H9 (cell line): ENCODE measurements at regions not wholly inside any gene's neighbourhood (a gene's known extent, or its start where the extent isn't known, plus 50 kb on each side); places are given as distances from the start of the nearest gene placed in this dataset.

Source experiments
- DNase-seq: peaks from one replicate; pipeline ENCODE4 v3.0.0-alpha.2; 2017
- H2AFZ ChIP-seq: one replicate; pipeline ENCODE4 v1.6.1; 2013; ENCODE audit warnings: mild to moderate bottlenecking, low read length, control low read depth, moderate library complexity
- H2AK5ac ChIP-seq: 2 replicates; pipeline ENCODE4 v1.6.1; 2013; ENCODE audit warnings: low read length, control low read depth, mixed read lengths; ENCODE audit not compliant: insufficient read length
- H2BK120ac ChIP-seq: one replicate; pipeline ENCODE4 v1.6.1; 2013; ENCODE audit warnings: low read depth, mild to moderate bottlenecking, low read length, control low read depth, inconsistent platforms; ENCODE audit not compliant: poor library complexity, severe bottlenecking
- H2BK12ac ChIP-seq: 2 replicates; pipeline ENCODE4 v1.6.1; 2013; ENCODE audit warnings: low read length, control low read depth, mixed read lengths, low read depth; ENCODE audit not compliant: insufficient read length
- H2BK15ac ChIP-seq: 2 replicates; pipeline ENCODE4 v1.6.1; 2013; ENCODE audit warnings: low read depth, low read length, control low read depth
- H2BK20ac ChIP-seq: one replicate; pipeline ENCODE4 v1.6.1; 2013; ENCODE audit warnings: low read depth, mild to moderate bottlenecking, low read length, control low read depth, inconsistent platforms; ENCODE audit not compliant: poor library complexity, severe bottlenecking
- H2BK5ac ChIP-seq: 2 replicates; pipeline ENCODE4 v1.6.1; 2013; ENCODE audit warnings: low read length, control low read depth, mixed read lengths; ENCODE audit not compliant: insufficient read length
- H3K14ac ChIP-seq: 2 replicates; pipeline ENCODE4 v1.6.1; 2013; ENCODE audit warnings: low read length, control low read depth; ENCODE audit not compliant: insufficient read depth
- H3K18ac ChIP-seq: 2 replicates; pipeline ENCODE4 v1.6.1; 2013; ENCODE audit warnings: low read depth, mild to moderate bottlenecking, mixed read lengths, low read length, control low read depth; ENCODE audit not compliant: insufficient read length
- H3K23ac ChIP-seq: 2 replicates; pipeline ENCODE4 v1.6.1; 2013; ENCODE audit warnings: low read length, control low read depth, mixed read lengths, low read depth; ENCODE audit not compliant: insufficient read length
- H3K23me2 ChIP-seq: 2 replicates; pipeline ENCODE4 v1.6.1; 2013; ENCODE audit warnings: low read depth, mild to moderate bottlenecking, mixed read lengths, low read length, control low read depth; ENCODE audit not compliant: insufficient read length, poor library complexity, severe bottlenecking
- H3K27ac ChIP-seq: 2 replicates; pipeline ENCODE4 v1.5.1; 2013; ENCODE audit warnings: low read length, control low read depth, mixed read lengths, low read depth; ENCODE audit not compliant: insufficient read length
- H3K27me3 ChIP-seq: 2 replicates; pipeline ENCODE4 v1.6.1; 2013; ENCODE audit warnings: low read length, control low read depth, inconsistent platforms; ENCODE audit not compliant: insufficient read depth
- H3K4ac ChIP-seq: 2 replicates; pipeline ENCODE4 v1.6.1; 2013; ENCODE audit warnings: low read depth, mild to moderate bottlenecking, control low read depth, inconsistent platforms, low read length, moderate library complexity
- H3K4me1 ChIP-seq: 2 replicates; pipeline ENCODE4 v1.6.1; 2013; ENCODE audit warnings: low read length, control low read depth, inconsistent platforms; ENCODE audit not compliant: insufficient read depth
- H3K4me2 ChIP-seq: 2 replicates; pipeline ENCODE4 v1.6.1; 2013; ENCODE audit warnings: low read length, control low read depth, mixed read lengths; ENCODE audit not compliant: insufficient read length, insufficient read depth
- H3K56ac ChIP-seq: 2 replicates; pipeline ENCODE4 v1.6.1; 2013; ENCODE audit warnings: low read depth, mild to moderate bottlenecking, mixed read lengths, low read length, control low read depth; ENCODE audit not compliant: insufficient read length
- H3K79me1 ChIP-seq: 2 replicates; pipeline ENCODE4 v1.6.1; 2013; ENCODE audit warnings: low read depth, mild to moderate bottlenecking, moderate library complexity, low read length, control low read depth, inconsistent platforms; ENCODE audit not compliant: insufficient read depth, poor library complexity, severe bottlenecking
- H3K79me2 ChIP-seq: 2 replicates; pipeline ENCODE4 v1.6.1; 2013; ENCODE audit warnings: low read length, control low read depth, inconsistent platforms; ENCODE audit not compliant: insufficient read depth
- H3K9ac ChIP-seq: 2 replicates; pipeline ENCODE4 v1.6.1; 2013; ENCODE audit warnings: low read length, control low read depth, mixed read lengths; ENCODE audit not compliant: insufficient read length; ENCODE audit errors: extremely low read depth
- H3K9me3 ChIP-seq: one replicate; pipeline ENCODE4 v1.6.1; 2013; ENCODE audit warnings: low read depth, low read length, inconsistent platforms; ENCODE audit not compliant: control insufficient read depth
- H3T11ph ChIP-seq: one replicate; pipeline ENCODE4 v1.6.1; 2013; ENCODE audit warnings: mild to moderate bottlenecking, low read length, control low read depth, inconsistent platforms
- H4K20me1 ChIP-seq: one replicate; pipeline ENCODE4 v1.6.1; 2013; ENCODE audit not compliant: control insufficient read depth, insufficient read length, insufficient read depth
- H4K5ac ChIP-seq: 2 replicates; pipeline ENCODE4 v1.6.1; 2013; ENCODE audit warnings: low read depth, mild to moderate bottlenecking, mixed read lengths, low read length, control low read depth; ENCODE audit not compliant: insufficient read length
- H4K8ac ChIP-seq: replicated peaks from 2 replicates; pipeline ENCODE4 v1.6.1; 2013; ENCODE audit warnings: low read length, control low read depth, mixed read lengths, low read depth; ENCODE audit not compliant: insufficient read length
- H4K91ac ChIP-seq: 2 replicates; pipeline ENCODE4 v1.6.1; 2013; ENCODE audit warnings: low read depth, mild to moderate bottlenecking, moderate library complexity, mixed read lengths, low read length, control low read depth; ENCODE audit not compliant: insufficient read length
- H3K27ac Mint-ChIP-seq, 3 experiments: 2 replicates in 2 of 3; 3 replicates in 1 of 3; pipeline ENCODE4 v1.8.0; 2020 to 2021; ENCODE audit warnings: mixed read lengths in 3 of 3, mild to moderate bottlenecking in 1 of 3, moderate library complexity in 1 of 3
- H3K27me3 Mint-ChIP-seq: 2 replicates; pipeline ENCODE4 v1.8.0; 2021; ENCODE audit warnings: low read depth, mild to moderate bottlenecking, moderate library complexity, mixed read lengths
- H3K36me3 Mint-ChIP-seq, 3 experiments: 2 replicates in 2 of 3; 3 replicates in 1 of 3; pipeline ENCODE4 v1.8.0; 2020 to 2021; ENCODE audit warnings: low read depth in 3 of 3, mixed read lengths in 3 of 3; ENCODE audit not compliant: insufficient read depth in 1 of 3
- H3K4me1 Mint-ChIP-seq, 2 experiments: 2 replicates each; pipeline ENCODE4 v1.8.0; 2020; ENCODE audit warnings: mixed read lengths in 2 of 2
- H3K4me3 Mint-ChIP-seq, 2 experiments: 2 replicates in 1 of 2; 3 replicates in 1 of 2; pipeline ENCODE4 v1.8.0; 2020 to 2021; ENCODE audit warnings: mild to moderate bottlenecking in 2 of 2, mixed read lengths in 2 of 2, moderate library complexity in 1 of 2
- H3K9me3 Mint-ChIP-seq, 2 experiments: 2 replicates in 1 of 2; 3 replicates in 1 of 2; pipeline ENCODE4 v1.8.0; 2020; ENCODE audit warnings: mild to moderate bottlenecking in 2 of 2, mixed read lengths in 2 of 2, moderate library complexity in 1 of 2
- WGBS: extraction: QIAGEN DNeasy Blood & Tissue Kit; methylation state at CpG from one replicate; pipeline ENCODE4 v1.1.7; 2013; ENCODE audit warnings: missing lambda C conversion rate, low lambda C conversion rate, mixed read lengths; ENCODE audit not compliant: insufficient read length; ENCODE audit errors: extremely low coverage; 5-methylcytosine and 5-hydroxymethylcytosine counted together
- TF ChIP-seq, protein P1 (sequence below): fragments of 200-600 bp; sonication (generic); conservative IDR thresholded peaks from 3 replicates; pipeline ENCODE4 v1.8.0; 2021; ENCODE audit warnings: antibody characterized with exemption, mild to moderate bottlenecking

DNA sequence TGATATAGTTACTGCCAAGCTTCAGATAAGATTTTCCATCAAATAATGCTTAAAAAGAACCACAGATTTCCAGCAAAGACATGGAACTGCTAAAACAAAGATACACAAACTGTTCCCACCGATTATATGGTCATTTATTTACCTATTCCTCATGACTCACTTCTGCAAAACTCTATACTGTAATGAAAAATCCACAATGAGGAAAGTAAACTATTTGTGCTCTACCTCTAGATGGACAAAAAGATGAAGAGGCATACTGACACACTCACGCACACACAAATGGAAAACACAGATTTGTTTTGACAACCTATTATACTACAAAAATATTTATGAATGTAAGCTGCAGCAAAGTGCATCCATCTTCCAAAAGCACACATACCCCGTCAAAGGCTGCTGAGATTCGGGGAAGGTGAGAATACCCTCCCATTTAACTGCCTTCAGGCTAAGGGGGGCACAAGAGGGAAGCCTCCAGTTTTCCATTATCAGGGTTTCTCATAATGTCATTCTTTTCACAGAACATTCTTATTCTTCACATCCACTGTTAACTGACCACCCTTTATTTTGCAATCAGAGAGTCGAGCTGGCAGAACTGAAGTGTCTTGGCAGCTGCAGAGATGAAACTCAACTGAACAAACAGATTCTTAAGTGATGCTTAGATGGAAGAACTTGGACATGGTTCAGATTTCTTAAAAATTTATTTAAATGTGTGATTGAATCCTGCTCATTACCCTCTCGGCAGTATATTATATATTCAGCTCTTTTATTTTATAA lies 115.9 kb upstream of the TANK start:
- H3T11ph ChIP-seq, result no peak overlapping the region
- H2BK120ac ChIP-seq, result no peak overlapping the region
- H2AFZ ChIP-seq, result no peak overlapping the region
- no peak overlapping the region for H3K56ac ChIP-seq
- H3K18ac ChIP-seq, result no peak overlapping the region
- H3K23ac ChIP-seq, result no peak overlapping the region
- H3K23me2 ChIP-seq, result no peaks in the 10 kb centered on the region
- H3K4ac ChIP-seq, result no peak overlapping the region
- no peaks in the 10 kb centered on the region for H3K9me3 ChIP-seq
- H3K79me2 ChIP-seq, result no peaks in the 10 kb centered on the region
- no peaks in the 10 kb centered on the region for H4K20me1 ChIP-seq
- no peak overlapping the region for H2BK15ac ChIP-seq
- H3K4me1 ChIP-seq, result peaks cover 4% of the 10 kb centered on the region; the same call in 1 of the 2 replicates
- H3K9me3 Mint-ChIP-seq, result no peaks in the 10 kb centered on the region
- no peak overlapping the region for H2BK12ac ChIP-seq
- no peak overlapping the region for H4K5ac ChIP-seq
- no peak overlapping the region for H3K14ac ChIP-seq
- no peak overlapping the region for H3K4me3 Mint-ChIP-seq
- TF ChIP-seq, protein P1, sequence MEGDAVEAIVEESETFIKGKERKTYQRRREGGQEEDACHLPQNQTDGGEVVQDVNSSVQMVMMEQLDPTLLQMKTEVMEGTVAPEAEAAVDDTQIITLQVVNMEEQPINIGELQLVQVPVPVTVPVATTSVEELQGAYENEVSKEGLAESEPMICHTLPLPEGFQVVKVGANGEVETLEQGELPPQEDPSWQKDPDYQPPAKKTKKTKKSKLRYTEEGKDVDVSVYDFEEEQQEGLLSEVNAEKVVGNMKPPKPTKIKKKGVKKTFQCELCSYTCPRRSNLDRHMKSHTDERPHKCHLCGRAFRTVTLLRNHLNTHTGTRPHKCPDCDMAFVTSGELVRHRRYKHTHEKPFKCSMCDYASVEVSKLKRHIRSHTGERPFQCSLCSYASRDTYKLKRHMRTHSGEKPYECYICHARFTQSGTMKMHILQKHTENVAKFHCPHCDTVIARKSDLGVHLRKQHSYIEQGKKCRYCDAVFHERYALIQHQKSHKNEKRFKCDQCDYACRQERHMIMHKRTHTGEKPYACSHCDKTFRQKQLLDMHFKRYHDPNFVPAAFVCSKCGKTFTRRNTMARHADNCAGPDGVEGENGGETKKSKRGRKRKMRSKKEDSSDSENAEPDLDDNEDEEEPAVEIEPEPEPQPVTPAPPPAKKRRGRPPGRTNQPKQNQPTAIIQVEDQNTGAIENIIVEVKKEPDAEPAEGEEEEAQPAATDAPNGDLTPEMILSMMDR, result no peak
- no peak overlapping the region for H2BK5ac ChIP-seq
- H3K79me1 ChIP-seq, result no peaks in the 10 kb centered on the region
- no peak overlapping the region for H3K9ac ChIP-seq
- H3K27me3 Mint-ChIP-seq, result no peaks in the 10 kb centered on the region
- no peaks in the 10 kb centered on the region for H3K27me3 ChIP-seq
- no peak overlapping the region for H2AK5ac ChIP-seq
- H4K91ac ChIP-seq, result no peak overlapping the region
- no peak overlapping the region for H3K4me2 ChIP-seq
- H3K27ac ChIP-seq, result no peak overlapping the region
- no peak for DNase-seq
- no peak overlapping the region for H4K8ac ChIP-seq
- H3K27ac Mint-ChIP-seq, result no peak overlapping the region
- H3K36me3 Mint-ChIP-seq, result no peaks in the 10 kb centered on the region
- no peak overlapping the region for H2BK20ac ChIP-seq
- peaks cover 21% of the 10 kb centered on the region in 2 experiments for H3K4me1 Mint-ChIP-seq
- no CpG with 5 or more reads among the region's 6 CpGs for WGBS
